ENCODE measurements at regions not wholly inside any gene's neighbourhood (a gene's known extent, or its start where the extent isn't known, plus 50 kb on each side); places are given as distances from the start of the nearest gene placed in this dataset.

GRCh38 chr10:70963271-70963670 is 74.9 kb upstream of the PCBD1 start:
- Histone ChIP-seq H3K4me3 (ENCODE audit: low read depth in 1 of 2, low read length in 2 of 2) (no peak overlapping the region), H3K9ac (ENCODE audit: low read depth, low read length) (no peak overlapping the region), H3K27ac (ENCODE audit: low read length) (no peak overlapping the region), H3K9me3 (ENCODE audit: insufficient read depth, low read length, severe bottlenecking) (no peaks in the 10 kb centered on the region), H3K27me3 (ENCODE audit: insufficient read depth, low read length, poor library complexity) (peaks cover 18% of the 10 kb centered on the region), H3K36me3 (ENCODE audit: insufficient read depth, low read length) (no peaks in the 10 kb centered on the region), H3K79me2 (ENCODE audit: insufficient read depth, low read length) (no peaks in the 10 kb centered on the region), H3K4me1 (ENCODE audit: insufficient read depth, low read length) (no peaks in the 10 kb centered on the region), H4K20me1 (ENCODE audit: insufficient read depth, low read length) (no peaks in the 10 kb centered on the region; the same call in 1 of the 2 replicates), H2AFZ (ENCODE audit: low read depth, low read length) (no peak overlapping the region), H3K4me2 (ENCODE audit: insufficient read depth, low read length) (no peak overlapping the region)
- ATAC-seq (ENCODE audit: insufficient read depth, low read depth) = no peak
- DNase-seq = no peak
- TF ChIP-seq EZH2 (IDR thresholded peaks at IDR 0.05; ENCODE audit: borderline replicate concordance, low read depth, low read length, severe bottlenecking) (no peak), CTCF (IDR thresholded peaks at IDR 0.05; ENCODE audit: borderline replicate concordance, extremely low read depth, low read length, poor library complexity, severe bottlenecking) (no peak)

GRCh38 chr10:70964245-70964644 is 75.9 kb upstream of the PCBD1 start:
- TF ChIP-seq CTCF (IDR thresholded peaks at IDR 0.05; ENCODE audit: borderline replicate concordance, extremely low read depth, low read length, poor library complexity, severe bottlenecking) (no peak), EZH2 (IDR thresholded peaks at IDR 0.05; ENCODE audit: borderline replicate concordance, low read depth, low read length, severe bottlenecking) (no peak)

GRCh38 chr10:70964881-70965280 is 76.5 kb upstream of the PCBD1 start:
- Histone ChIP-seq H2AFZ (ENCODE audit: low read depth, low read length) (no peak overlapping the region), H3K27ac (ENCODE audit: low read length) (no peak overlapping the region), H3K4me3 (ENCODE audit: low read depth in 1 of 2, low read length in 2 of 2) (no peak overlapping the region), H3K9me3 (ENCODE audit: insufficient read depth, low read length, severe bottlenecking) (no peaks in the 10 kb centered on the region), H3K9ac (ENCODE audit: low read depth, low read length) (no peak overlapping the region), H3K4me1 (ENCODE audit: insufficient read depth, low read length) (no peaks in the 10 kb centered on the region), H3K27me3 (ENCODE audit: insufficient read depth, low read length, poor library complexity) (peaks cover 18% of the 10 kb centered on the region), H3K4me2 (ENCODE audit: insufficient read depth, low read length) (no peak overlapping the region), H3K79me2 (ENCODE audit: insufficient read depth, low read length) (no peaks in the 10 kb centered on the region), H3K36me3 (ENCODE audit: insufficient read depth, low read length) (no peaks in the 10 kb centered on the region), H4K20me1 (ENCODE audit: insufficient read depth, low read length) (no peaks in the 10 kb centered on the region; the same call in 1 of the 2 replicates)
- TF ChIP-seq CTCF (IDR thresholded peaks at IDR 0.05; ENCODE audit: borderline replicate concordance, extremely low read depth, low read length, poor library complexity, severe bottlenecking) (no peak), EZH2 (IDR thresholded peaks at IDR 0.05; ENCODE audit: borderline replicate concordance, low read depth, low read length, severe bottlenecking) (no peak)
- DNase-seq (no peak), ATAC-seq (ENCODE audit: insufficient read depth, low read depth) (no peak)

More at GRCh38 chr10:70964245-70964644, 75.9 kb upstream of the PCBD1 start:
- DNase-seq (no peak), ATAC-seq (ENCODE audit: insufficient read depth, low read depth) (no peak)
- H2AFZ ChIP-seq (ENCODE audit: low read depth, low read length) = no peak overlapping the region
- peaks cover 18% of the 10 kb centered on the region for H3K27me3 ChIP-seq (ENCODE audit: insufficient read depth, low read length, poor library complexity)
- H3K27ac ChIP-seq (ENCODE audit: low read length) = no peak overlapping the region
- H3K4me2 ChIP-seq (ENCODE audit: insufficient read depth, low read length) = no peak overlapping the region
- H3K4me3 ChIP-seq (ENCODE audit: low read depth in 1 of 2, low read length in 2 of 2) = no peak overlapping the region
- no peaks in the 10 kb centered on the region for H3K36me3 ChIP-seq (ENCODE audit: insufficient read depth, low read length)
- no peaks in the 10 kb centered on the region for H3K9me3 ChIP-seq (ENCODE audit: insufficient read depth, low read length, severe bottlenecking)
- H3K4me1 ChIP-seq (ENCODE audit: insufficient read depth, low read length) = no peaks in the 10 kb centered on the region
- H3K9ac ChIP-seq (ENCODE audit: low read depth, low read length) = no peak overlapping the region
- no peaks in the 10 kb centered on the region for H3K79me2 ChIP-seq (ENCODE audit: insufficient read depth, low read length)
- H4K20me1 ChIP-seq (ENCODE audit: insufficient read depth, low read length) = no peaks in the 10 kb centered on the region; the same call in 1 of the 2 replicates

GRCh38 chr10:70965566-70965965 is 77.2 kb upstream of the PCBD1 start:
- Histone ChIP-seq H3K9ac (ENCODE audit: low read depth, low read length) (no peak overlapping the region), H2AFZ (ENCODE audit: low read depth, low read length) (no peak overlapping the region), H4K20me1 (ENCODE audit: insufficient read depth, low read length) (no peaks in the 10 kb centered on the region; the same call in 1 of the 2 replicates), H3K4me3 (ENCODE audit: low read depth in 1 of 2, low read length in 2 of 2) (no peak overlapping the region), H3K79me2 (ENCODE audit: insufficient read depth, low read length) (no peaks in the 10 kb centered on the region), H3K36me3 (ENCODE audit: insufficient read depth, low read length) (no peaks in the 10 kb centered on the region), H3K4me1 (ENCODE audit: insufficient read depth, low read length) (no peaks in the 10 kb centered on the region), H3K27ac (ENCODE audit: low read length) (no peak overlapping the region), H3K9me3 (ENCODE audit: insufficient read depth, low read length, severe bottlenecking) (no peaks in the 10 kb centered on the region), H3K27me3 (ENCODE audit: insufficient read depth, low read length, poor library complexity) (peaks cover 18% of the 10 kb centered on the region), H3K4me2 (ENCODE audit: insufficient read depth, low read length) (no peak overlapping the region)
- DNase-seq (no peak), ATAC-seq (ENCODE audit: insufficient read depth, low read depth) (no peak)
- TF ChIP-seq CTCF (IDR thresholded peaks at IDR 0.05; ENCODE audit: borderline replicate concordance, extremely low read depth, low read length, poor library complexity, severe bottlenecking) = no peak
- no peak for TF ChIP-seq EZH2 (IDR thresholded peaks at IDR 0.05; ENCODE audit: borderline replicate concordance, low read depth, low read length, severe bottlenecking)
